Smooth muscle cell (in vitro differentiated cells): ENCODE measurements at regions not wholly inside any gene's neighbourhood (a gene's known extent, or its start where the extent isn't known, plus 50 kb on each side); places are given as distances from the start of the nearest gene placed in this dataset.

Source experiments
- DNase-seq: peaks from one replicate; lab custom pipeline; 2025; ENCODE audit not compliant: unreplicated experiment; lab: John Stamatoyannopoulos, UW
- H2AFZ ChIP-seq: fragments of 200-600 bp; sonication (generic); 2 replicates; pipeline ENCODE4 v1.6.0; 2016; ENCODE audit warnings: antibody characterized with exemption, low read depth, mild to moderate bottlenecking
- H3F3A ChIP-seq: fragments of 200-600 bp; sonication (generic); 2 replicates; pipeline ENCODE4 v1.6.0; 2017; ENCODE audit warnings: antibody characterized with exemption, low read depth
- H3K27ac ChIP-seq: fragments of 200-600 bp; sonication (generic); 2 replicates; pipeline ENCODE4 v1.5.1; 2016; ENCODE audit warnings: low read depth, mild to moderate bottlenecking
- H3K27me3 ChIP-seq: fragments of 200-600 bp; sonication (generic); 2 replicates; pipeline ENCODE4 v1.6.1; 2016; ENCODE audit warnings: low read depth, mild to moderate bottlenecking
- H3K36me3 ChIP-seq: fragments of 200-600 bp; sonication (generic); 2 replicates; pipeline ENCODE4 v1.5.1; 2016; ENCODE audit warnings: low read depth
- H3K4me1 ChIP-seq: fragments of 200-600 bp; sonication (generic); 2 replicates; pipeline ENCODE4 v1.5.1; 2016; ENCODE audit warnings: low read depth
- H3K4me2 ChIP-seq: fragments of 200-600 bp; sonication (generic); 2 replicates; pipeline ENCODE4 v1.6.0; 2016; ENCODE audit warnings: mild to moderate bottlenecking
- H3K4me3 ChIP-seq: fragments of 200-600 bp; sonication (generic); 2 replicates; pipeline ENCODE4 v1.5.1; 2016; ENCODE audit warnings: mild to moderate bottlenecking
- H3K79me2 ChIP-seq: fragments of 200-600 bp; sonication (generic); 2 replicates; pipeline ENCODE4 v1.6.0; 2016; ENCODE audit warnings: low read depth, mild to moderate bottlenecking
- H3K9ac ChIP-seq: fragments of 200-600 bp; sonication (generic); 2 replicates; pipeline ENCODE4 v1.6.0; 2016; ENCODE audit warnings: low read depth
- H3K9me3 ChIP-seq: fragments of 200-600 bp; sonication (generic); replicated peaks from 2 replicates; pipeline ENCODE4 v1.5.1; 2016; ENCODE audit warnings: low read depth
- H4K20me1 ChIP-seq: fragments of 200-600 bp; sonication (generic); 2 replicates; pipeline ENCODE4 v1.6.0; 2016; ENCODE audit warnings: low read depth
- CTCF ChIP-seq: fragments of 200-600 bp; sonication (generic); IDR thresholded peaks from 2 replicates; pipeline ENCODE4 v1.5.1; 2017; ENCODE audit warnings: borderline replicate concordance, mild to moderate bottlenecking, antibody characterized with exemption; ENCODE audit not compliant: insufficient read depth, poor library complexity, severe bottlenecking
- WGBS: methylation state at CpG from one replicate; pipeline ENCODE4 v1.1.7; 2016; ENCODE audit warnings: low lambda C conversion rate; 5-methylcytosine and 5-hydroxymethylcytosine counted together

- no peak overlapping the region for H3K4me3 ChIP-seq
- TF ChIP-seq CTCF, result no peak
- no peak for DNase-seq
- H3K79me2 ChIP-seq, result no peaks in the 10 kb centered on the region
- no peaks in the 10 kb centered on the region for H3K36me3 ChIP-seq
- no peak overlapping the region for H3K4me2 ChIP-seq
- no peaks in the 10 kb centered on the region for H3K4me1 ChIP-seq
- H3K27me3 ChIP-seq, result no peaks in the 10 kb centered on the region
- no peaks in the 10 kb centered on the region for H3F3A ChIP-seq
- no peak overlapping the region for H3K27ac ChIP-seq
- 75% methylated on average over 3 of the region's 3 CpGs for WGBS
- H3K9me3 ChIP-seq, result no peaks in the 10 kb centered on the region
- H3K9ac ChIP-seq, result no peak overlapping the region
- H2AFZ ChIP-seq, result no peak overlapping the region
- no peaks in the 10 kb centered on the region for H4K20me1 ChIP-seq
These were observed 503.9 kb upstream of the MDFIC2 start for GRCh38 chr3:70816346-70816745.

- Histone ChIP-seq H2AFZ (no peak overlapping the region), H3K27me3 (no peaks in the 10 kb centered on the region), H3K9ac (no peak overlapping the region), H3K9me3 (no peaks in the 10 kb centered on the region), H3K4me1 (no peaks in the 10 kb centered on the region), H3K4me2 (no peak overlapping the region), H3K27ac (no peak overlapping the region), H3K36me3 (no peaks in the 10 kb centered on the region), H3K79me2 (no peaks in the 10 kb centered on the region), H3K4me3 (no peak overlapping the region), H4K20me1 (no peaks in the 10 kb centered on the region), H3F3A (no peaks in the 10 kb centered on the region)
- 98% methylated on average over 4 of the region's 4 CpGs for WGBS
- no peak for DNase-seq
- TF ChIP-seq CTCF, result no peak
These were observed 503.4 kb upstream of the MDFIC2 start for GRCh38 chr3:70815817-70816216.

- Histone ChIP-seq H2AFZ (no peak overlapping the region), H4K20me1 (no peaks in the 10 kb centered on the region), H3F3A (no peaks in the 10 kb centered on the region), H3K36me3 (no peaks in the 10 kb centered on the region), H3K79me2 (no peaks in the 10 kb centered on the region), H3K4me2 (no peak overlapping the region), H3K27me3 (no peaks in the 10 kb centered on the region), H3K9me3 (no peaks in the 10 kb centered on the region), H3K4me1 (no peaks in the 10 kb centered on the region), H3K9ac (no peak overlapping the region), H3K4me3 (no peak overlapping the region), H3K27ac (no peak overlapping the region)
- 92% methylated on average over 3 of the region's 3 CpGs for WGBS
- TF ChIP-seq CTCF, result no peak
- no peak for DNase-seq
These were observed 500.9 kb upstream of the MDFIC2 start for GRCh38 chr3:70813311-70813710.

- WGBS, result 56% methylated on average over 2 of the region's 2 CpGs
These were observed 499.4 kb upstream of the MDFIC2 start for GRCh38 chr3:70811880-70812279.

More at GRCh38 chr3:70811880-70812279, 499.4 kb upstream of the MDFIC2 start:
- Histone ChIP-seq H3K79me2 (no peaks in the 10 kb centered on the region), H3F3A (no peaks in the 10 kb centered on the region), H4K20me1 (no peaks in the 10 kb centered on the region), H3K36me3 (no peaks in the 10 kb centered on the region), H3K9ac (no peak overlapping the region), H2AFZ (no peak overlapping the region), H3K4me3 (no peak overlapping the region), H3K27me3 (no peaks in the 10 kb centered on the region), H3K27ac (no peak overlapping the region), H3K4me2 (no peak overlapping the region), H3K9me3 (no peaks in the 10 kb centered on the region), H3K4me1 (no peaks in the 10 kb centered on the region)
- no peak for TF ChIP-seq CTCF
- DNase-seq, result no peak
